K562 (cell line): ENCODE measurements at regions not wholly inside any gene's neighbourhood (a gene's known extent, or its start where the extent isn't known, plus 50 kb on each side); places are given as distances from the start of the nearest gene placed in this dataset.

ENCODE experiments used
- ATAC-seq: fragments of 200-7000 bp; cut with Tn5 transposase; 3 replicates; pipeline ENCODE4 v1.9.1; 2020; ENCODE audit warnings: moderate library complexity
- BruUV-seq: library from RNA; stranded (reverse); fragments of 400-500 nt; replicated peaks from 2 replicates; lab custom pipeline; 2021; lab: Mats Ljungman, UMichigan
- CTCF ChIA-PET: fragments of 300-600 bp; formaldehyde crosslinking; extraction: SDS; loops from one replicate; lab custom pipeline; 2021; ENCODE audit warnings: low intra/inter-chr PET ratio; lab: Yijun Ruan, JAX
- POLR2A ChIA-PET: fragments of 300-600, 350-650 bp; sonication (Branson Sonifier 250); formaldehyde crosslinking; extraction: SDS; loops from one replicate; lab custom pipeline; 2021; ENCODE audit warnings: antibody characterized with exemption, inconsistent platforms; lab: Yijun Ruan, JAX
- DNase-seq, 4 experiments: peaks; one replicate each; pipeline versions ENCODE4 v3.0.0 to v3.0.0-alpha.2; 2011 to 2018; ENCODE audit warnings: low spot score in 3 of 4, mixed read lengths in 3 of 4; ENCODE audit errors: extremely low read depth in 1 of 4
- FAIRE-seq: peaks from 2 replicates; lab custom pipeline; 2011; peaks lifted over from hg19 to GRCh38; lab: Jason Lieb, UNC
- H2AFZ ChIP-seq: 2 replicates; pipeline ENCODE4 v1.6.0; 2011; ENCODE audit warnings: low read depth, low read length, control low read depth, inconsistent platforms
- H3K27ac ChIP-seq: fragments of 200-600 bp; 3 replicates; pipeline ENCODE4 v1.8.0; 2011; ENCODE audit warnings: low read depth, mild to moderate bottlenecking, control low read depth, inconsistent platforms, low read length, moderate library complexity, mixed read lengths; ENCODE audit errors: extremely low read depth
- H3K27me3 ChIP-seq, 2 experiments: fragments of 300-600 bp in 1 of 2; 2 replicates in 1 of 2; 3 replicates in 1 of 2; pipeline versions ENCODE4 v1.6.0 to v1.8.0; 2011; ENCODE audit warnings: inconsistent platforms in 2 of 2, low read length in 2 of 2, mild to moderate bottlenecking in 1 of 2, mixed read lengths in 1 of 2, moderate library complexity in 1 of 2; ENCODE audit not compliant: control insufficient read depth in 2 of 2, insufficient read depth in 2 of 2
- H3K36me3 ChIP-seq: fragments of 300-600 bp; 3 replicates; pipeline ENCODE4 v1.8.0; 2011; ENCODE audit warnings: mild to moderate bottlenecking, low read length, inconsistent platforms; ENCODE audit not compliant: control insufficient read depth, insufficient read depth
- H3K4me1 ChIP-seq, 2 experiments: fragments of 200-600 bp in 1 of 2; replicated peaks in 1 of 2; 2 replicates in 1 of 2; 3 replicates in 1 of 2; pipeline versions ENCODE4 v1.5.1 to v1.8.0; 2011; ENCODE audit warnings: inconsistent platforms in 2 of 2, low read length in 2 of 2, mild to moderate bottlenecking in 1 of 2, mixed read lengths in 1 of 2, moderate library complexity in 1 of 2; ENCODE audit not compliant: control insufficient read depth in 2 of 2, insufficient read depth in 2 of 2
- H3K4me2 ChIP-seq: 2 replicates; pipeline ENCODE4 v1.6.1; 2011; ENCODE audit warnings: low read length, control low read depth, inconsistent platforms, mixed read lengths; ENCODE audit not compliant: insufficient read depth
- H3K4me3 ChIP-seq: fragments of 200-600 bp; sonication (generic), shearing (Covaris generic); 2 replicates; pipeline ENCODE4 v1.5.1; 2016; ENCODE audit warnings: control low read depth, inconsistent platforms
- H3K79me2 ChIP-seq: fragments of 200-600 bp; 3 replicates; pipeline ENCODE4 v1.8.0; 2011; ENCODE audit warnings: low read length, inconsistent platforms; ENCODE audit not compliant: control insufficient read depth, insufficient read depth
- H3K9ac ChIP-seq, 2 experiments: 2 replicates each; pipeline versions ENCODE4 v1.6.0 to v1.6.1; 2011; ENCODE audit warnings: low read depth in 2 of 2, low read length in 2 of 2, control low read depth in 1 of 2, inconsistent platforms in 1 of 2, mild to moderate bottlenecking in 1 of 2, mixed read lengths in 1 of 2; ENCODE audit not compliant: insufficient read depth in 1 of 2
- H3K9me1 ChIP-seq: one replicate; pipeline ENCODE4 v1.6.0; 2011; ENCODE audit warnings: inconsistent platforms, mild to moderate bottlenecking, low read length, moderate library complexity; ENCODE audit not compliant: control insufficient read depth, insufficient read depth
- H3K9me3 ChIP-seq: replicated peaks from 2 replicates; pipeline ENCODE4 v1.5.1; 2011; ENCODE audit warnings: low read depth, low read length, inconsistent platforms; ENCODE audit not compliant: control insufficient read depth, insufficient read depth
- H4K20me1 ChIP-seq: replicated peaks from 2 replicates; pipeline ENCODE4 v1.6.1; 2011; ENCODE audit warnings: low read length, inconsistent platforms, mixed read lengths; ENCODE audit not compliant: control insufficient read depth, insufficient read depth
- ASH1L ChIP-seq: fragments of 450-650 bp; IDR thresholded peaks from 2 replicates; pipeline ENCODE4 v1.6.1; 2018; ENCODE audit warnings: borderline replicate concordance, mild to moderate bottlenecking, low read depth; ENCODE audit not compliant: partially characterized antibody
- CHCHD3 ChIP-seq: fragments of 250-450 bp; sonication (Bioruptor Pico); IDR thresholded peaks from 2 replicates; pipeline ENCODE4 v2.1.2; 2022; ENCODE audit warnings: mild to moderate bottlenecking
- CTCF ChIP-seq, 3 experiments: IDR thresholded peaks in 2 of 3; conservative IDR thresholded peaks in 1 of 3; 2 replicates each; pipeline ENCODE4 v1.5.1; 2011 to 2012; ENCODE audit warnings: low read length in 3 of 3, mild to moderate bottlenecking in 3 of 3, control low read depth in 2 of 3, improper control_type of control experiment in 1 of 3, inconsistent platforms in 1 of 3, low read depth in 1 of 3, mixed read lengths in 1 of 3, moderate library complexity in 1 of 3; ENCODE audit not compliant: insufficient read depth in 2 of 3
- RAD21 ChIP-seq, 2 experiments: fragments of 250-450 bp in 1 of 2; fragments of 450-650 bp in 1 of 2; sonication (Bioruptor Pico) in 1 of 2; formaldehyde crosslinking in 1 of 2; IDR thresholded peaks in 1 of 2; conservative IDR thresholded peaks in 1 of 2; 2 replicates each; pipeline versions ENCODE4 v1.4.0 to v1.8.0; 2020 to 2022; ENCODE audit warnings: mild to moderate bottlenecking in 2 of 2, moderate library complexity in 1 of 2
- RBFOX2 ChIP-seq: fragments of 200-400 bp; formaldehyde crosslinking; IDR thresholded peaks from 2 replicates; pipeline ENCODE4 v1.6.1; 2017; ENCODE audit warnings: low read depth, mild to moderate bottlenecking, low read length, moderate library complexity
- TAF15 ChIP-seq: fragments of 200-400 bp; formaldehyde crosslinking; IDR thresholded peaks from 2 replicates; pipeline ENCODE4 v1.6.1; 2017; ENCODE audit warnings: mild to moderate bottlenecking, low read depth, low read length, moderate library complexity
- TBP ChIP-seq: optimal IDR thresholded peaks from 2 replicates; pipeline ENCODE3; 2011; ENCODE audit warnings: low read depth, low read length, improper control_type of control experiment
- XRCC5 ChIP-seq: fragments of 200-400 bp; formaldehyde crosslinking; IDR thresholded peaks from 2 replicates; pipeline ENCODE4 v1.6.1; 2017; ENCODE audit warnings: low read depth, mild to moderate bottlenecking, low read length
- ZNF445 ChIP-seq: fragments of 250-450 bp; sonication (Bioruptor Pico); IDR thresholded peaks from 2 replicates; pipeline ENCODE4 v1.4.0; 2020; ENCODE audit warnings: low read depth, mild to moderate bottlenecking, moderate library complexity
- WGBS: fragments of 100-300 bp; shearing (Covaris generic); methylation state at CpG from one replicate; pipeline ENCODE4 v1.1.6; 2016; ENCODE audit warnings: low coverage, mixed read lengths; ENCODE audit not compliant: insufficient coverage; ENCODE audit errors: missing lambda C conversion rate; 5-methylcytosine and 5-hydroxymethylcytosine counted together
- in situ Hi-C: fragments of 300-500 bp; cut with MboI; formaldehyde crosslinking; loops from 4 replicates; pipeline ENCODE4 v1.15.0; 2018; ENCODE audit warnings: inconsistent platforms, mixed read lengths
- intact Hi-C: fragments of 100-400 bp; cut with micrococcal nuclease; formaldehyde crosslinking; loops from 2 replicates; pipeline ENCODE4 v1.14.2; 2022
- TF ChIP-seq, protein P1 (sequence below), 2 experiments: fragments of 450-650 bp in 1 of 2; sonication (generic) in 1 of 2; formaldehyde crosslinking; conservative IDR thresholded peaks; 2 replicates each; pipeline versions ENCODE4 v1.4.0 to v1.8.1; 2020 to 2022; ENCODE audit warnings: mild to moderate bottlenecking in 1 of 2, missing genetic modification reagents in 1 of 2
- TF ChIP-seq, protein P2 (sequence below), 2 experiments: fragments of 150-350 bp in 1 of 2; IDR thresholded peaks; 2 replicates each; pipeline ENCODE4 v1.6.1; 2012 to 2016; ENCODE audit warnings: low read depth in 2 of 2, low read length in 2 of 2, mild to moderate bottlenecking in 1 of 2, moderate library complexity in 1 of 2
- TF ChIP-seq, protein P3 (sequence below): fragments of 200-800 bp; sonication (Bioruptor generic); IDR thresholded peaks from 2 replicates; pipeline ENCODE4 v1.6.1; 2017; ENCODE audit warnings: missing genetic modification characterization, missing compliant biosample characterization
- TF ChIP-seq, protein P4 (sequence below): sonication (generic); formaldehyde crosslinking; IDR thresholded peaks from 2 replicates; pipeline ENCODE4 v1.5.0; 2020; ENCODE audit warnings: missing genetic modification reagents

DNA sequence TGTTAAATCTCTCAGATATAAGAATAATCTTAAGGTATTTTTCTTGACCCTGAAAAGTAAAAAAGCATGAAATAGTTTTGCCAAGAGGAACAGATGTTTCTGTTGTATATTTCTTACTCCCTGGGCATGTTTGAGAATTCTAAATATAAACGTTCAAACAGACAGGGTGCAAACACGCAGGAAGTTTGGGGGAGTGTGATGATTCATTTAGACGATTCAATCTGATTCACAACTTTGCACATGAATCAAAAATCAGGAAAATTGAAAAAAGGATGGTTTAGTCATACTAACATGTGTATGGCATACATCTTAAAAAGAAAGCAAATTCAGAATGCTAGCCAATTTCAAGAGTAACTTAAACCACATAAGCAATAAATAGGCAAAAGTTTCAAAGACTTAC, 340.3 kb upstream of the GRID2 start:
- BruUV-seq = no TSS peak
- CTCF ChIA-PET = no interaction called here
- Histone ChIP-seq H3K36me3 (no peaks in the 10 kb centered on the region), H3K27me3 (no peaks in the 10 kb centered on the region), H3K27ac (no peak overlapping the region), H3K4me2 (no peak overlapping the region), H3K79me2 (no peaks in the 10 kb centered on the region), H3K4me1 (no peaks in the 10 kb centered on the region), H3K9ac (no peak overlapping the region), H4K20me1 (no peaks in the 10 kb centered on the region), H3K9me3 (no peaks in the 10 kb centered on the region; the same call in 1 of the 2 replicates), H2AFZ (no peak overlapping the region), H3K9me1 (no peaks in the 10 kb centered on the region), H3K4me3 (no peak overlapping the region)
- intact Hi-C loops = no loop called here
- FAIRE-seq (no peak), DNase-seq (no peak), ATAC-seq (no peak)
- POLR2A ChIA-PET = no interaction called here
- in situ Hi-C loops = no loop called here
- 4% methylated on average over 3 of the region's 3 CpGs for WGBS
- TF ChIP-seq TAF15 (no peak), ZNF445 (CRISPR knock-in tag) (no peak), XRCC5 (no peak), CTCF (IDR thresholded peaks at IDR 0.05 in 2 of 3, conservative IDR thresholded peaks at IDR 0.05 in 1 of 3; ENCODE audit: insufficient read depth in 2 of 3, low read depth in 1 of 3, low read length in 3 of 3) (no peak), CHCHD3 (CRISPR knock-in tag) (no peak), ASH1L (no peak), RAD21 (CRISPR knock-in tag; conservative IDR thresholded peaks at IDR 0.05 in 1 of 2, IDR thresholded peaks at IDR 0.05 in 1 of 2) (no peak), RBFOX2 (no peak), TBP (no peak)
- TF ChIP-seq, protein P1, sequence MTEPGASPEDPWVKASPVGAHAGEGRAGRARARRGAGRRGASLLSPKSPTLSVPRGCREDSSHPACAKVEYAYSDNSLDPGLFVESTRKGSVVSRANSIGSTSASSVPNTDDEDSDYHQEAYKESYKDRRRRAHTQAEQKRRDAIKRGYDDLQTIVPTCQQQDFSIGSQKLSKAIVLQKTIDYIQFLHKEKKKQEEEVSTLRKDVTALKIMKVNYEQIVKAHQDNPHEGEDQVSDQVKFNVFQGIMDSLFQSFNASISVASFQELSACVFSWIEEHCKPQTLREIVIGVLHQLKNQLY (CRISPR knock-in tag; conservative IDR thresholded peaks at IDR 0.05) = no peak
- TF ChIP-seq, protein P2, sequence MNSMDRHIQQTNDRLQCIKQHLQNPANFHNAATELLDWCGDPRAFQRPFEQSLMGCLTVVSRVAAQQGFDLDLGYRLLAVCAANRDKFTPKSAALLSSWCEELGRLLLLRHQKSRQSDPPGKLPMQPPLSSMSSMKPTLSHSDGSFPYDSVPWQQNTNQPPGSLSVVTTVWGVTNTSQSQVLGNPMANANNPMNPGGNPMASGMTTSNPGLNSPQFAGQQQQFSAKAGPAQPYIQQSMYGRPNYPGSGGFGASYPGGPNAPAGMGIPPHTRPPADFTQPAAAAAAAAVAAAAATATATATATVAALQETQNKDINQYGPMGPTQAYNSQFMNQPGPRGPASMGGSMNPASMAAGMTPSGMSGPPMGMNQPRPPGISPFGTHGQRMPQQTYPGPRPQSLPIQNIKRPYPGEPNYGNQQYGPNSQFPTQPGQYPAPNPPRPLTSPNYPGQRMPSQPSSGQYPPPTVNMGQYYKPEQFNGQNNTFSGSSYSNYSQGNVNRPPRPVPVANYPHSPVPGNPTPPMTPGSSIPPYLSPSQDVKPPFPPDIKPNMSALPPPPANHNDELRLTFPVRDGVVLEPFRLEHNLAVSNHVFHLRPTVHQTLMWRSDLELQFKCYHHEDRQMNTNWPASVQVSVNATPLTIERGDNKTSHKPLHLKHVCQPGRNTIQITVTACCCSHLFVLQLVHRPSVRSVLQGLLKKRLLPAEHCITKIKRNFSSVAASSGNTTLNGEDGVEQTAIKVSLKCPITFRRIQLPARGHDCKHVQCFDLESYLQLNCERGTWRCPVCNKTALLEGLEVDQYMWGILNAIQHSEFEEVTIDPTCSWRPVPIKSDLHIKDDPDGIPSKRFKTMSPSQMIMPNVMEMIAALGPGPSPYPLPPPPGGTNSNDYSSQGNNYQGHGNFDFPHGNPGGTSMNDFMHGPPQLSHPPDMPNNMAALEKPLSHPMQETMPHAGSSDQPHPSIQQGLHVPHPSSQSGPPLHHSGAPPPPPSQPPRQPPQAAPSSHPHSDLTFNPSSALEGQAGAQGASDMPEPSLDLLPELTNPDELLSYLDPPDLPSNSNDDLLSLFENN (IDR thresholded peaks at IDR 0.05; ENCODE audit: low read depth in 2 of 2, low read length in 2 of 2) = no peak
- TF ChIP-seq, protein P3, sequence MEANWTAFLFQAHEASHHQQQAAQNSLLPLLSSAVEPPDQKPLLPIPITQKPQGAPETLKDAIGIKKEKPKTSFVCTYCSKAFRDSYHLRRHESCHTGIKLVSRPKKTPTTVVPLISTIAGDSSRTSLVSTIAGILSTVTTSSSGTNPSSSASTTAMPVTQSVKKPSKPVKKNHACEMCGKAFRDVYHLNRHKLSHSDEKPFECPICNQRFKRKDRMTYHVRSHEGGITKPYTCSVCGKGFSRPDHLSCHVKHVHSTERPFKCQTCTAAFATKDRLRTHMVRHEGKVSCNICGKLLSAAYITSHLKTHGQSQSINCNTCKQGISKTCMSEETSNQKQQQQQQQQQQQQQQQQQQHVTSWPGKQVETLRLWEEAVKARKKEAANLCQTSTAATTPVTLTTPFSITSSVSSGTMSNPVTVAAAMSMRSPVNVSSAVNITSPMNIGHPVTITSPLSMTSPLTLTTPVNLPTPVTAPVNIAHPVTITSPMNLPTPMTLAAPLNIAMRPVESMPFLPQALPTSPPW (CRISPR knock-in tag) = no peak
- TF ChIP-seq, protein P4, sequence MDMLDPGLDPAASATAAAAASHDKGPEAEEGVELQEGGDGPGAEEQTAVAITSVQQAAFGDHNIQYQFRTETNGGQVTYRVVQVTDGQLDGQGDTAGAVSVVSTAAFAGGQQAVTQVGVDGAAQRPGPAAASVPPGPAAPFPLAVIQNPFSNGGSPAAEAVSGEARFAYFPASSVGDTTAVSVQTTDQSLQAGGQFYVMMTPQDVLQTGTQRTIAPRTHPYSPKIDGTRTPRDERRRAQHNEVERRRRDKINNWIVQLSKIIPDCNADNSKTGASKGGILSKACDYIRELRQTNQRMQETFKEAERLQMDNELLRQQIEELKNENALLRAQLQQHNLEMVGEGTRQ (CRISPR knock-in tag) = no peak
